Left ventricle myocardium inferior (tissue), 1 donor: ENCODE measurements at regions not wholly inside any gene's neighbourhood (a gene's known extent, or its start where the extent isn't known, plus 50 kb on each side); places are given as distances from the start of the nearest gene placed in this dataset.
"Not testable (repeated sequence)": the region's sequence is repeated elsewhere in the genome, so short reads cannot be mapped to it uniquely, and the experiment has no call there.

Source experiments
- DNase-seq: peaks from one replicate; pipeline ENCODE4 v3.0.0-alpha.2; 2020
- H3K27ac ChIP-seq: fragments of 200-600 bp; replicated peaks from 2 replicates; pipeline ENCODE4 v1.8.0; 2021
- H3K27me3 ChIP-seq: fragments of 200-600 bp; 2 replicates; pipeline ENCODE4 v1.8.0; 2021; ENCODE audit warnings: low read depth
- H3K36me3 ChIP-seq: fragments of 200-600 bp; 2 replicates; pipeline ENCODE4 v1.8.0; 2021
- H3K4me1 ChIP-seq: fragments of 200-600 bp; 2 replicates; pipeline ENCODE4 v1.8.0; 2021
- H3K4me3 ChIP-seq: fragments of 200-600 bp; 2 replicates; pipeline ENCODE4 v1.8.0; 2021; ENCODE audit warnings: mild to moderate bottlenecking, moderate library complexity
- H3K9me3 ChIP-seq: fragments of 200-600 bp; replicated peaks from 2 replicates; pipeline ENCODE4 v1.8.0; 2021
- CTCF ChIP-seq: fragments of 200-600 bp; IDR thresholded peaks from 2 replicates; pipeline ENCODE4 v1.8.0; 2021; ENCODE audit warnings: antibody characterized with exemption, mild to moderate bottlenecking, borderline replicate concordance
- intact Hi-C: fragments of 100-400 bp; cut with micrococcal nuclease; formaldehyde crosslinking; loops from one replicate; pipeline ENCODE4 v1.11.0; 2022
- donor health status: DM: no; HTN: yes; CAD: no; lungs with severe emphysema.

DNA sequence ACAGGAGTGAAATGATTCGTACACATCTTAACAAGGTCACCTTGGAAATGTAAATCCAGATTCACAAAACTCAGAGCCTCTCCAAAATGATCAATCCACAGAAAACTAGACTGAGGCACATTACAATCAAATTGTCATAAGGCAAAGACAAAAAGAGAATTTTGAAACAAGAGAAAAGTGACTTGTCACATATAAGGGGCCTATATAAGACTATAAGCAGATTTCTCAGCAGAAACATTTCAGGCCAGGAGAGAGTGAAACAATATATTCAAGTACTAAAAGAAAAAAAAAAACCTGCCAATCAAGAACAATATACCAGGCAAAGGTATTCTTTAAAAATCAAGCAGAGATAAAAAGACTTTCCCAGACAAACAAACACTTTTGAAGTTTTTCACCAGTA is 429.1 kb downstream of the BCAT1 start:
- H3K4me1 ChIP-seq, result no peaks in the 10 kb centered on the region
- TF ChIP-seq CTCF, result no peak
- no peak for DNase-seq
- H3K27me3 ChIP-seq, result no peaks in the 10 kb centered on the region
- no peak overlapping the region for H3K27ac ChIP-seq
- no peak overlapping the region for H3K4me3 ChIP-seq
- intact Hi-C loops, result no loop called here
- H3K36me3 ChIP-seq, result no peaks in the 10 kb centered on the region
- peaks cover 70% of the 10 kb centered on the region for H3K9me3 ChIP-seq

- no peaks in the 10 kb centered on the region for H3K36me3 ChIP-seq
- H3K27ac ChIP-seq, result no peak overlapping the region
- intact Hi-C loops, result no loop called here
- no peak for DNase-seq
- TF ChIP-seq CTCF, result no peak
- peaks cover 53% of the 10 kb centered on the region for H3K9me3 ChIP-seq
- H3K4me1 ChIP-seq, result no peaks in the 10 kb centered on the region
- H3K27me3 ChIP-seq, result no peaks in the 10 kb centered on the region
- no peak overlapping the region for H3K4me3 ChIP-seq
Observed at GRCh38 chr12:24517000-24517399, 431.9 kb downstream of the BCAT1 start.

DNA sequence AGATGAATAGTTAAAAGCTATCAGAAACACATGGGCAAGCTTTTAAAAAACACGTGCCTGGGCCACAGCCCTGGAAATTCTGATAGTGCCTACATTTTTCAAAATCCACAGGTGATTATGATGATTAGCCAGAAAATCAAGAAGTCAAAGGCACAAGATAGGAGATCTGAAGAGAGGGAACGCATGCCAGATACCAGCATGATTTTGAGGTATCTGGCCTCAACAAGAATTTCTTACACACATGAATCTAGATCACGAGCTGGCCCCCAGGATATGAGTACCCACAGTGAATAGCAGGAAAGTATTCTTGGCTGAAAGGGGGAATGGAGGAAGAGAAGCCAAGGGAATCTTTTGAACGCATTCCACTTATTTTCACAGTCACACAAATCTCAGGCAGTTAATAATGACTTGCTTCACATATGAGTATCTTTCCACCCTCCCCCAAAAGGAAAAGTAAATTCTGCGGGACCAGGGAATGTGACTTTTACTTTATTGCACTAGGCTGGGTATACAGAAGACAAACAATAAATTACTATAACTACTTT is 438.2 kb downstream of the BCAT1 start:
- H3K4me1 ChIP-seq, result no peaks in the 10 kb centered on the region
- H3K4me3 ChIP-seq, result no peak overlapping the region
- H3K27me3 ChIP-seq, result no peaks in the 10 kb centered on the region
- TF ChIP-seq CTCF, result no peak
- peaks cover 4% of the 10 kb centered on the region for H3K9me3 ChIP-seq
- no peak for DNase-seq
- no peak overlapping the region for H3K27ac ChIP-seq
- no peaks in the 10 kb centered on the region for H3K36me3 ChIP-seq
- intact Hi-C loops, result no loop called here

- Histone ChIP-seq H3K4me3 (no peak overlapping the region), H3K9me3 (peaks cover 7% of the 10 kb centered on the region), H3K27ac (no peak overlapping the region), H3K36me3 (no peaks in the 10 kb centered on the region), H3K27me3 (no peaks in the 10 kb centered on the region), H3K4me1 (no peaks in the 10 kb centered on the region)
- TF ChIP-seq CTCF, result no peak
- no peak for DNase-seq
- intact Hi-C loops, result no loop called here
Observed at GRCh38 chr12:24507827-24508226, 441.1 kb downstream of the BCAT1 start.

GRCh38 chr12:24505366-24506015 is 443.4 kb downstream of the BCAT1 start:
- no peak for DNase-seq
- Histone ChIP-seq H3K4me3 (no peak overlapping the region), H3K27ac (no peak overlapping the region), H3K9me3 (peaks cover 8% of the 10 kb centered on the region), H3K36me3 (no peaks in the 10 kb centered on the region), H3K4me1 (no peaks in the 10 kb centered on the region), H3K27me3 (no peaks in the 10 kb centered on the region)
- intact Hi-C loops, result no loop called here
- TF ChIP-seq CTCF, result no peak

DNA sequence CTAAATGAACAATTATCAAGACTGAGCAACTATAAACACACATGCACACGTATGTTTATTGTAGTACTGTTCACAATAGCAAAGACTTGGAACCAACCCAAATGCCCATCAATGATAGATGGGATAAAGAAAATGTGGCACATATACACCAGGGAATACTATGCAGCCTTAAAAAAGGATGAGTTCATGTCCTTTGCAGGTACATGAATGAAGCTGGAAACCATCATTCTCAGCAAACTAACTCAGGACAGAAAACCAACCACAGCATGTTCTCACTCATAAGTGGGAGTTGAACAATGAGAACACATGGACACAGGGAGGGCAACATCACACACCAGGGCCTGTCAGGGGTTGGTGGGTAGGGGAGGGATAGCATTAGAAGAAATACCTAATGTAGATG is 445.4 kb downstream of the BCAT1 start:
- H3K27me3 ChIP-seq, intact Hi-C loops, H3K9me3 ChIP-seq, H3K4me3 ChIP-seq, H3K4me1 ChIP-seq, DNase-seq, H3K36me3 ChIP-seq, H3K27ac ChIP-seq: not testable (repeated sequence)
